Endothelial cell of umbilical vein (primary cell): ENCODE measurements at regions not wholly inside any gene's neighbourhood (a gene's known extent, or its start where the extent isn't known, plus 50 kb on each side); places are given as distances from the start of the nearest gene placed in this dataset.
A peak's percentile ranks its signal among the peaks of the same experiment; 100 is the strongest.

Experiments
- BruUV-seq: library from RNA; stranded (reverse); fragments of 400-500 nt; replicated peaks from 2 replicates; lab custom pipeline; 2021; lab: Mats Ljungman, UMichigan
- CTCF ChIA-PET: fragments of 300-600, 350-600 bp; sonication (Branson Sonifier 250); formaldehyde crosslinking; loops from one replicate; lab custom pipeline; 2021; ENCODE audit warnings: antibody characterized with exemption, inconsistent platforms; lab: Charles Lee
- POLR2A ChIA-PET: fragments of 300-600, 350-600 bp; sonication (Branson Sonifier 250); formaldehyde crosslinking; loops from one replicate; lab custom pipeline; 2021; ENCODE audit warnings: antibody characterized with exemption, inconsistent platforms; lab: Charles Lee
- DNase-seq: peaks from one replicate; pipeline ENCODE4 v3.0.0-alpha.2; 2011; ENCODE audit warnings: low read depth, low spot score
- FAIRE-seq: peaks from 2 replicates; lab custom pipeline; 2011; peaks lifted over from hg19 to GRCh38; lab: Jason Lieb, UNC
- H2AFZ ChIP-seq: 2 replicates; pipeline ENCODE4 v1.6.0; 2012; ENCODE audit warnings: low read depth, low read length, control low read depth, inconsistent platforms
- H3K27ac ChIP-seq: 2 replicates; pipeline ENCODE4 v1.5.1; 2011; ENCODE audit warnings: low read depth, mild to moderate bottlenecking, control low read depth, low read length, moderate library complexity; ENCODE audit not compliant: insufficient read depth
- H3K27me3 ChIP-seq, 2 experiments: 2 replicates each; pipeline versions ENCODE4 v1.6.0 to v1.6.1; 2011; ENCODE audit warnings: low read length in 2 of 2, mixed read lengths in 1 of 2; ENCODE audit not compliant: control insufficient read depth in 2 of 2, insufficient read depth in 2 of 2
- H3K36me3 ChIP-seq, 2 experiments: 2 replicates in 1 of 2; 3 replicates in 1 of 2; pipeline ENCODE4 v1.5.1; 2011; ENCODE audit warnings: low read length in 2 of 2, mild to moderate bottlenecking in 1 of 2, moderate library complexity in 1 of 2; ENCODE audit not compliant: control insufficient read depth in 2 of 2, insufficient read depth in 2 of 2; ENCODE audit errors: extremely low read depth in 1 of 2
- H3K4me1 ChIP-seq: 3 replicates; pipeline ENCODE4 v1.5.1; 2011; ENCODE audit warnings: mild to moderate bottlenecking, low read length; ENCODE audit not compliant: control insufficient read depth, insufficient read depth; ENCODE audit errors: extremely low read depth
- H3K4me2 ChIP-seq: 2 replicates; pipeline ENCODE4 v1.6.1; 2011; ENCODE audit warnings: low read length, control low read depth, mixed read lengths; ENCODE audit not compliant: insufficient read depth
- H3K4me3 ChIP-seq, 3 experiments: fragments of 200-600 bp in 1 of 3; sonication (generic), shearing (Covaris generic) in 1 of 3; replicated peaks in 1 of 3; 2 replicates each; pipeline ENCODE4 v1.5.1; 2011 to 2016; ENCODE audit warnings: control low read depth in 3 of 3, low read length in 3 of 3, mild to moderate bottlenecking in 2 of 3, inconsistent platforms in 1 of 3, low read depth in 1 of 3, moderate library complexity in 1 of 3; ENCODE audit not compliant: insufficient read depth in 1 of 3
- H3K79me2 ChIP-seq: 2 replicates; pipeline ENCODE4 v1.6.0; 2012; ENCODE audit warnings: low read length, inconsistent platforms; ENCODE audit not compliant: control insufficient read depth, insufficient read depth
- H3K9ac ChIP-seq: replicated peaks from 2 replicates; pipeline ENCODE3; 2011; ENCODE audit warnings: low read length, control low read depth; ENCODE audit not compliant: insufficient read depth; ENCODE audit errors: extremely low read depth
- H3K9me1 ChIP-seq: replicated peaks from 3 replicates; pipeline ENCODE4 v1.6.0; 2011; ENCODE audit warnings: mild to moderate bottlenecking, low read length; ENCODE audit not compliant: control insufficient read depth, insufficient read depth; ENCODE audit errors: extremely low read depth
- H3K9me3 ChIP-seq: replicated peaks from 2 replicates; pipeline ENCODE4 v1.5.1; 2012; ENCODE audit warnings: low read length, inconsistent platforms; ENCODE audit not compliant: control insufficient read depth, insufficient read depth
- H4K20me1 ChIP-seq: replicated peaks from 2 replicates; pipeline ENCODE3; 2011; ENCODE audit warnings: mild to moderate bottlenecking, low read length; ENCODE audit not compliant: control insufficient read depth, insufficient read depth; ENCODE audit errors: extremely low read depth
- CTCF ChIP-seq, 2 donors: IDR thresholded peaks; 1 replicate in 1 of 2; 2 replicates in 1 of 2; pipeline ENCODE4 v1.5.1; 2011; ENCODE audit warnings: low read length in 2 of 2, mild to moderate bottlenecking in 2 of 2, moderate library complexity in 2 of 2, control low read depth in 1 of 2, inconsistent platforms in 1 of 2, low read depth in 1 of 2; ENCODE audit not compliant: insufficient read depth in 1 of 2; ENCODE audit errors: extremely low read depth in 1 of 2
- EZH2 ChIP-seq: IDR thresholded peaks from 2 replicates; pipeline ENCODE4 v1.6.1; 2012; ENCODE audit warnings: borderline replicate concordance, low read depth, mild to moderate bottlenecking, moderate library complexity, low read length, inconsistent platforms; ENCODE audit not compliant: severe bottlenecking
- FOS ChIP-seq: IDR thresholded peaks from 2 replicates; pipeline ENCODE4 v1.6.1; 2011; ENCODE audit warnings: mild to moderate bottlenecking, low read length, moderate library complexity, borderline replicate concordance; ENCODE audit not compliant: insufficient read depth
- GATA2 ChIP-seq: IDR thresholded peaks from 2 replicates; pipeline ENCODE4 v1.7.0; 2011; ENCODE audit warnings: low read depth, mild to moderate bottlenecking, moderate library complexity, mixed read lengths, low read length; ENCODE audit not compliant: insufficient read length, insufficient read depth
- JUN ChIP-seq: IDR thresholded peaks from 2 replicates; pipeline ENCODE4 v1.6.1; 2011; ENCODE audit warnings: borderline replicate concordance, low read depth; ENCODE audit not compliant: insufficient read length, insufficient read depth
- MYC ChIP-seq: IDR thresholded peaks from one replicate; pipeline ENCODE4 v1.6.1; 2011; ENCODE audit warnings: mild to moderate bottlenecking, low read depth, low read length
- POLR2A ChIP-seq: IDR thresholded peaks from 2 replicates; pipeline ENCODE4 v1.6.1; 2012; ENCODE audit warnings: low read depth, mild to moderate bottlenecking, control low read depth, low read length
- POLR2AphosphoS5 ChIP-seq: IDR thresholded peaks from 2 replicates; pipeline ENCODE4 v1.6.1; 2012; ENCODE audit warnings: low read depth, mild to moderate bottlenecking, control low read depth, low read length, moderate library complexity; ENCODE audit not compliant: insufficient read depth
- dilution Hi-C: fragments of 300-500 bp; cut with MboI; formaldehyde crosslinking; loops from one replicate; pipeline ENCODE4 v1.15.0; 2019; ENCODE audit warnings: low sequenced_read_pairs; ENCODE audit not compliant: extremely low pct_ligation_motif_present
- intact Hi-C: fragments of 100-400 bp; cut with micrococcal nuclease; formaldehyde crosslinking; loops from one replicate; pipeline ENCODE4 v1.10.0; 2022
- TF ChIP-seq, protein P1 (sequence below): IDR thresholded peaks from 2 replicates; pipeline ENCODE4 v1.6.1; 2011; ENCODE audit not compliant: insufficient read depth, insufficient read length

DNA sequence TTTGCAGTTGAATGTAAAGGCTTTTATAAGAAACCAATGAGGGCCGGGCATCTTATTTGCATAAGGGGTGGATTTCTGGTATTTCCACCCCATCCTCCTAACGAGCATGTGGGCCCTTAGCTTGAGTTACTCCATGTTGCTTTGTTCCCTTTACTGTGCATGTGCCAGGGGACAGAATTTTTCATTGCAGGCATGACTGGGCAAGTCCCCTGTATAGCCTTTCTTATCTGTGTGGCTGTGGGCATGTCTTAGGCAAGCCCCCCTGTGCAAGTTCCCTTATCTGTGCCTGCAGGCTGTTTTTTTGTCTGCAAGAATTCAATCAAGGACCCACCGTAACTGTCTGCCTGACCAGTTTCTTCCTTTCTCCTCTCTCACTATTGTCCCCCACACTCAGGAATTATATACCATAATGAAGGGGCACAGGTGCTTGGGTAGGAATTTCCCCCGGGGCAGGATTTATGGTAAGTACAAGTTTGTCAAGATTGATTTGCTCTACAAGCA is 152.2 kb upstream of the CNOT2 start:
- no TSS peak for BruUV-seq
- Histone ChIP-seq H3K4me2 (no peak overlapping the region), H3K4me3 (no peak overlapping the region), H3K27ac (no peak overlapping the region), H3K9ac (no peak overlapping the region), H2AFZ (no peak overlapping the region), H3K79me2 (no peaks in the 10 kb centered on the region), H4K20me1 (no peaks in the 10 kb centered on the region), H3K27me3 (no peaks in the 10 kb centered on the region), H3K9me1 (no peaks in the 10 kb centered on the region), H3K9me3 (no peaks in the 10 kb centered on the region), H3K4me1 (no peaks in the 10 kb centered on the region), H3K36me3 (no peaks in the 10 kb centered on the region)
- POLR2A ChIA-PET: no interaction called here
- TF ChIP-seq CTCF (IDR thresholded peaks at IDR 0.05; ENCODE audit: extremely low read depth in 1 of 2, insufficient read depth in 1 of 2, low read depth in 1 of 2, low read length in 2 of 2) (no peak), POLR2A (no peak), POLR2AphosphoS5 (no peak), JUN (no peak)
- TF ChIP-seq, protein P1, sequence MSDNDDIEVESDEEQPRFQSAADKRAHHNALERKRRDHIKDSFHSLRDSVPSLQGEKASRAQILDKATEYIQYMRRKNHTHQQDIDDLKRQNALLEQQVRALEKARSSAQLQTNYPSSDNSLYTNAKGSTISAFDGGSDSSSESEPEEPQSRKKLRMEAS: no peak
- FAIRE-seq (no peak), DNase-seq (peak; percentile 5)
- intact Hi-C loops: no loop called here
- CTCF ChIA-PET: no interaction called here
- dilution Hi-C loops: no loop called here

- intact Hi-C loops: no loop called here
- Histone ChIP-seq H3K4me2 (no peak overlapping the region), H3K79me2 (no peaks in the 10 kb centered on the region), H3K9me3 (no peaks in the 10 kb centered on the region), H3K4me1 (no peaks in the 10 kb centered on the region), H3K9ac (no peak overlapping the region), H3K4me3 (no peak overlapping the region), H3K27me3 (no peaks in the 10 kb centered on the region), H3K27ac (no peak overlapping the region), H3K36me3 (no peaks in the 10 kb centered on the region), H2AFZ (no peak overlapping the region), H3K9me1 (no peaks in the 10 kb centered on the region), H4K20me1 (no peaks in the 10 kb centered on the region)
- no TSS peak for BruUV-seq
- TF ChIP-seq GATA2 (no peak), MYC (no peak), CTCF (IDR thresholded peaks at IDR 0.05; ENCODE audit: extremely low read depth in 1 of 2, insufficient read depth in 1 of 2, low read depth in 1 of 2, low read length in 2 of 2) (no peak), POLR2A (no peak), POLR2AphosphoS5 (no peak), JUN (no peak), FOS (no peak), EZH2 (no peak)
- TF ChIP-seq, protein P1: no peak
- no peak for FAIRE-seq
- dilution Hi-C loops: no loop called here
- ChIA-PET POLR2A (no interaction called here), CTCF (no interaction called here)
- no peak for DNase-seq
These were observed 148.8 kb upstream of the CNOT2 start for GRCh38 chr12:70094467-70094866.
